ENCODE measurements at regions not wholly inside any gene's neighbourhood (a gene's known extent, or its start where the extent isn't known, plus 50 kb on each side); places are given as distances from the start of the nearest gene placed in this dataset.

GRCh38 chr4:1516881-1517480 lies 110.7 kb upstream of the NKX1-1 start:
- DNase-seq (ENCODE audit: low spot score), result peak; percentile 68
- intact Hi-C loops (cut with DNase I), result no loop called here

DNA sequence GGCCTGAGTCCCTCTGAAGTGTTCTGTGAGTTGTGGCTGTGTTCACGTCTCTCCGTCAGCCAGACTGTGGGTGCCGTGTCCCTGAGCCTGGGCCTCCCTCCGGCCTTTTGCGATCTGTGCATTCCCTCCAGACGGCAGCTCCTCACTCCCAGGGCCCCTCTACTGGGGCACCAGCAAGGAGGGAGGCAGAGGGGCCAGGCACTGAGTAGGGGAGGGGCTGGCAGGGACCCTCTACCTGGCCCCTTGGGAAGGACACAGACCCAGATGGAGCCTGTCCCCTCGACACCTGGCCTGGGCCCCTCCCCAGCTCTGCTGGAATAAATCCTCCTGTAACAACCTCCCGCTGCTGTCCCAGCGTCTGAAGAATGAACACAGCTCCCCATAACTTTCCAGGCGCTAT lies 110.0 kb upstream of the NKX1-1 start:
- DNase-seq (ENCODE audit: low spot score), result peak; percentile 78
- intact Hi-C loops (cut with DNase I), result no loop called here

DNA sequence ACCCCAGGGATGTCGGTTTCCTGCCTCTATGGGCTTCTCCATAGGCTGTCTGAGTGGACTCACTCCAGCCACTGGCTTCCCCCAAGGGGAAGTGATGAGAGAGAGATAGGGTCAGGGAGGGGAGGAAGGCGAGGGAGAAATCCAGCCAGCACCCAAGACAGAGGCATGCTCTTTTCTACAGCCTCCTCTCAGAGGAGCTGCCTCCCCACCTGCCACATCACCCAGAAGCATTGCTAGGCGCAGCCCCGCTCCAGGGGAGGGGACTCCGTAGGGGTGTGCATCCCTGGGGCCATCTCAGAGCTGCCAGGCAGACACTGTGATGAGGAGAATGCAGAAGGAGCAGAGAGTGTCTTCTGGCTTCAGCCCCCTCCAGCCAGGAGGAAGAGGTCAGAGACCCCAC lies 109.5 kb upstream of the NKX1-1 start:
- intact Hi-C loops (cut with DNase I), result no loop called here
- DNase-seq (ENCODE audit: low spot score), result peak; percentile 30

- intact Hi-C loops (cut with DNase I), result no loop called here
- DNase-seq (ENCODE audit: low spot score), result no peak
Measured at GRCh38 chr4:1515156-1515555, 108.9 kb upstream of the NKX1-1 start.

DNA sequence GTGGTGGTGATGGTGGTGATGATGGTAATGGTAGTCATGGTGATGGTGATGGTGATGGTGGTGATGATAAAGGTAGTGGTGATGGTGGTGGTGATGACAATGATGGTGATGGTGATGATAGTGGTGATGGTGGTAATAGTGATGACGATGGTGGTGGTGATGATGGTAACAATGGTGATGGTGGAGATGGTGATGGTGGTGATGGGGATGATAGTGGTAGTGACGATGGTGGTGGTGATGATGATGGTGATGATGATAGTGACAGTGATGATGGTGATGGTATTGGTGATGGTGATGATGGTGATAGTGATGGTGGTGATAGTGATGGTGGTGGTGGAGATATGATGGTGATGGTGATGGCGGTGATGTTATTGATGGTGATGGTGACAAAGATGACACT lies 108.4 kb upstream of the NKX1-1 start:
- no peak for DNase-seq (ENCODE audit: low spot score)
- intact Hi-C loops (cut with DNase I), result loop anchor here in 1 of 2 donors (5.0 kb wide), 1 partner anchor 857 kb away; no protein-coding TSS in a partner anchor

DNA sequence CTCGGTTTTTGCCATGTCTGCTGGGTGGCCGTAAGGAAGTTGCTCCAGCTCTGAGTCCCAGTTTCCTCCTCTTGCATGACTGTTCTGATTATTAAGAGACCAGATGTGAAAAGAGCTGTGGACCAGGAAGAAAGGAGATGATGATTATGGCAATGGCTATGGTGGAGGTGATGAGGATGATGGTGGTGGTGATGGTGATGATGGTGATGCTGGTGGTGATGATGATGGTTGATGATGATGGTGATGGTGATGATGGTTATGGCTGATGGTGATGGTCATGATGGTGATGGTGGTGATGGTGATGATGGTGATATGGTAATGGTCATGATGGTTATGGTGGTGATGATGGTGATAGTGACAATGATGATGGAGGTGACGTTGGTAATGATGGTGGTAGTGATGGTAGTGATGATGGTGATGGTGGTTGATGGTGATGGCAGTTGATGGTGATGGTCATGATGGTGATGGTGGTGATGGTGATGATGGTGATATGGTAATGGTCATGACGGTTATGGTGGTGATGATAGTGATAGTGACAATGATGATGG lies 107.8 kb upstream of the NKX1-1 start:
- intact Hi-C loops (cut with DNase I), result loop anchor here in 1 of 2 donors (5.0 kb wide), 1 partner anchor 857 kb away; no protein-coding TSS in a partner anchor
- DNase-seq (ENCODE audit: low spot score), result peak; percentile 30

DNA sequence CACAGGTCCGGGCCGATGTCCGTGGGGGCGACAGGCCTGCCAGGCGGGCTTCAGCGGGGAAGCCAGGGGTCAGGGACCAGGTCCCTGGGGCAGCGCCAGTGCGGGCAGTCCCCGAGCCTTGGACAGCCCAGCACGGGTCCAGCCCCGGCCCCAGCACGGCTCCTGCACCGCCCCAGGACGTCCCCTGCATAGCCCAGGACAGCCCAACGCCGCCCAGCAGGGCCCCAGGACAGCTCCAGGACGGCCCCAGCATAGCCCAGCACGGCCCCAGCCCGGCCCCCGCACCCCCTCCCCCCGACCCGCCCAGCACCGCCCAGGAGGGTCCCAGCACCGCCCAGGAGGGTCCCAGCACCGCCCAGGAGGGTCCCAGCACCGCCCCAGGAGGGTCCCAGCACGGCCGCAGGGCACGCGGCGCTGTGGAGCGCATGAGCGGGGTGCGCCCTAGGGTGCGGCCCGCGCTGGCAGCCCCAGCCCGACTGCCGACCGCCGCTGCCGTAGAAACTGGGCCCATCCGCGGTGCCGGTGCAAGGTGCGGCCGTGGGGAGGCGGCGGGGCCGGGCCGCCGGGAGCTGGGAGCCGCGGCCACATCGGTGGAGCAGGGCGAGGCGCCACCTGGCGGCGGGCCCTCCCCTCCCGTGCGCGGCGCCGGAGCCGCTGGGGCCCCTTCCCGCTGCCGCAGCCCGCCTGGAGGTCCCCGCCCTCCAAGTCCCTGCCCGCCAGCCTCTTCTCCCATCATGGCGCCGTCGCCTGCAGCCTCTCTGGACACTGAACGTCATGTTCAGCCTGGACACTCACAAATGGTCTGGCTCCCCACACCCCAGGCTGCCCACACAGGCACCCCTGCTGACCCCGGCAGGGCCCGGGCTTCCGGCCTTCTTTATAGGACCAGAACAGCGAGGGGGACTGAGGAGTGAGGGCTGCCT lies 106.8 kb upstream of the NKX1-1 start:
- DNase-seq (ENCODE audit: low spot score), result peak; percentile 81
- intact Hi-C loops (cut with DNase I), result loop anchor here in 1 of 2 donors (5.0 kb wide), 1 partner anchor 856 kb away; no protein-coding TSS in a partner anchor

- DNase-seq (ENCODE audit: low spot score), result peak; percentile 66
- intact Hi-C loops (cut with DNase I), result loop anchor here in 1 of 2 donors (5.0 kb wide), 1 partner anchor 855 kb away; no protein-coding TSS in a partner anchor
Measured at GRCh38 chr4:1512051-1512737, 106.0 kb upstream of the NKX1-1 start.

- intact Hi-C loops (cut with DNase I), result loop anchor here in 1 of 2 donors (5.0 kb wide), 1 partner anchor 854 kb away; no protein-coding TSS in a partner anchor
- peak; percentile 74 for DNase-seq (ENCODE audit: low spot score)
Measured at GRCh38 chr4:1511441-1512041, 105.3 kb upstream of the NKX1-1 start.

GRCh38 chr4:1510931-1511330 lies 104.7 kb upstream of the NKX1-1 start:
- DNase-seq (ENCODE audit: low spot score), result peak; percentile 43
- intact Hi-C loops (cut with DNase I), result loop anchor here in 1 of 2 donors (5.0 kb wide), 1 partner anchor 854 kb away; no protein-coding TSS in a partner anchor

DNA sequence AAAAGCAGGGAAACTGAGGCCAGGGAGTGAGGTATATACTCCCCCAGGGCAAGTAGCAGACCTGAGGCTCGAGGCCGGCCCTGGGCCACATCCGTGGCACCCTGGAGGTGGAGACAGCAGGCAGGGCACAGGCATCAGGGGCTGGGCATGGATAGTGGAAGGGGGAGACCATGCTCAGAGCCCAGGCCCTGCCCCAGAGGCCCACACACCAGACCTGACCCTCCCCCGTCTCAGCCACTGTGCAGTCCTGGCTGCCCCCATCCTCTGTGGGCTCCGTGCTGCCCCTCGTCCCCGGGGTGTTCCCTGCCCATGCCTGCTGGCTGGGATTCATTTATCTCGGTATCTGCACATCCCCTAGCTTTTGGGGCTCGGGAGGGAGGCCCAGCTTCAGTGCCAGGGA lies 103.1 kb upstream of the NKX1-1 start:
- peak; percentile 53 for DNase-seq (ENCODE audit: low spot score)
- intact Hi-C loops (cut with DNase I), result no loop called here

DNA sequence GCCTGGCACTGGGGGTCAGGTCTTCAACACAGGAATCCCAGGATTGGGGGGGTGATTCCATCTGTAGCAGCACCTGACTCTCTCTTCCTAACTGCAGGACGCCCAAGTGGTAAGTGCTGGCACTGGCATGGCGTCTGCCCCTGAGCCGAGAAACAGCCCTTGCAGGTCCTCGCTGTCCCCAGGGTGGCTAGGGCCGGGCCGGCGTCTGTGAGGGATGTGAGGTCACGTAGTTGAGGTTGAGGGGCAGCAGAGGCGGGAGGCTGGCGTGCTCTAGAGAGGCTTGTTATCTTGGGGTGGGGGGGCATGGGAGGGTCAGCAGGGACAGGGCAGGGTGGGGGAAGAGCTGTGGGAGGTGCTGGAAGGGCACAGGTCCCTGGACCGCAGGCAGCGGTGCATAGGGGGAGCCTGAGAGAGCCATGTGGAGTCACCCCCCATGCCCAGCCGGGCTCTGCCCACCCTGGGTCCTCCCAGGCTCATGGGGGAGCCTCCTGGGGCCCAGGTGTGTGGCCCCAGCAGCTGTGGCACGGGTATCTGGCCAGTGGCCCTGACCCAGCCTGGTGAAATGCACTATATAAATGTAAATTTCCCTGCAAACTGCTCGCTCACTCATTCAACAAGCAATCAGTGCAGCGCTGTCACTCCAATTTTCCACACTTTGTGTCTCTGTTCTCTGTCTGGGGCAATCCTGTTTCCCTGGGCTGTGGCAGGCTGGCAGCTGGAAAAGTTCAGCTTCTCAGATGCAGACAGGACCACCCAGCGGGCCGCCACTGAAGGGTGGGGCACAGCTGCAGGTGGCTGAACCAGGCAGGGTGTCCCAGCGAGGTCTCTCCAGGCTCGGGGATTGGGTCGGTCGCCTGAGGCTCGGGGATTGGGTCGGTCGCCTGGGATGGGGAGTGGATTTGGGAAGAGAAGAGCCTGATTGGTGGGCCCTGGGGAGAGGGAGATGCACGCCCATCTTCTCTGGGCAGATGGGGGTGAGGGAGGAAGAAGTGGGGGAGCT lies 102.2 kb upstream of the NKX1-1 start:
- intact Hi-C loops (cut with DNase I), result no loop called here
- DNase-seq (ENCODE audit: low spot score), result peak; percentile 72

- intact Hi-C loops (cut with DNase I), result loop anchor here in 1 of 2 donors (1.0 kb wide), 1 partner anchor 35 kb away; no protein-coding TSS in a partner anchor
Measured at GRCh38 chr4:1506956-1507721, 100.9 kb upstream of the NKX1-1 start.

GRCh38 chr4:1505511-1506460 lies 99.5 kb upstream of the NKX1-1 start:
- intact Hi-C loops (cut with DNase I), result no loop called here
- peak; percentile 50 for DNase-seq (ENCODE audit: low spot score)

More at GRCh38 chr4:1506956-1507721, 100.9 kb upstream of the NKX1-1 start:
- no peak for DNase-seq (ENCODE audit: low spot score)

GRCh38 chr4:1504595-1505500 lies 98.6 kb upstream of the NKX1-1 start:
- intact Hi-C loops (cut with DNase I), result no loop called here
- peak; percentile 69 for DNase-seq (ENCODE audit: low spot score)

All from posterior vena cava (tissue), 2 donors.